ENCODE measurements at regions not wholly inside any gene's neighbourhood (a gene's known extent, or its start where the extent isn't known, plus 50 kb on each side); places are given as distances from the start of the nearest gene placed in this dataset.
"Not testable (repeated sequence)": the region's sequence is repeated elsewhere in the genome, so short reads cannot be mapped to it uniquely, and the experiment has no call there.

DNA sequence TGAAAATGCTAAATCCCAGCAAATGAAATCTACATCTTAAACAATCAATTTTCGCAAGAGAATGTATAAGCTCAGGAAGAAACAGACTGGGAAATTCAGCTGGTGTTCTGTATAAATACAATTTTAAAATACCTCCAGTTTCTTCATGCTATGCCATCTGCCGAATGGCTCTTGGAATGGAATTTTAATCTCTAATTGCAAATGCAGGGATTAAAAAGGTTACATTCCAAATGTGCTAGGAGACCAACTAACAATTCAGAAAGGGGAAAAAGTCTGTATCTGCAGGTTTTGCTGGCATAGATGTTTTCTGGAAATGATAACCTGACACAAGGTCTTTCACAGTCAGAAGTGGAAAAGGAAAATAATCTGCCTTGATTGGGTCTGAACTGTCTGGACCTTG is 379.7 kb downstream of the MAT2B start:
- DNase-seq (ENCODE audit: low spot score): no peak

DNA sequence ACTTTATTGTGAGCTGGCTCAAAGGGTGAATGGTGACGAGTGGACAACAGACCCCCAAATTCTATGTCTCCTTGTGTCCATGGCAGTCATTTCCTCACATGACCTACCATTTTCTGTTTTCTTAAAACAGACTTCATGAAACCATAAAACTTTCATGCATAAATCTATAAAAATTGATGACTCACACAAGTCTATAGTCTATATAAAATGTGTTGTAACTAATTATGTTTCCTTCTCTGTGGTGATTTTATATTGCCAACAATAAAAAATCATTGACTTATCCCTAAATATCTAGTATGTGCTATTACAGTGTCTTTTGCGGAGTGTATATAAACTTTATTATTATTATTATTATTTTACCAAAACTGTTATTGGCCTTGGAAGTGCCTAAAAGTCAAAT is 382.4 kb downstream of the MAT2B start:
- no peak for DNase-seq (ENCODE audit: low spot score)

DNA sequence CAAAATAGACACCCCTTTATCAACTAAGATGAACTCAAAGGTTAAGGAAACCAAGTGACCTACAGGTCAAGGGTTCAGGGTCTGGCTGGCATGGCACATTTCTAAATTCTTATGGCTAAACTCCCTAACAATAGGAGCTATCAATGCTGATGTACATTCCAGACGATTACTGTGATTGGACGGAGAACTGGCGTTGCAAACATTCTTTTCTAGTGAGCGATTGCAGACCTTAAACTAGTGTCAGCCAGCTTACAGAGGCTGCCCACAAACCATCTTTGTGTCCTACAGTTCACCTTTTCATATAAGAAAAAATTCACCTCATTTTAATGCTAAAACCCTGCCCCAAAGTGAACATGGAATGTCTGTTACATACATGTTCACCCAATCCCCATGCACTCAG is 382.9 kb downstream of the MAT2B start:
- DNase-seq (ENCODE audit: low spot score): no peak

DNA sequence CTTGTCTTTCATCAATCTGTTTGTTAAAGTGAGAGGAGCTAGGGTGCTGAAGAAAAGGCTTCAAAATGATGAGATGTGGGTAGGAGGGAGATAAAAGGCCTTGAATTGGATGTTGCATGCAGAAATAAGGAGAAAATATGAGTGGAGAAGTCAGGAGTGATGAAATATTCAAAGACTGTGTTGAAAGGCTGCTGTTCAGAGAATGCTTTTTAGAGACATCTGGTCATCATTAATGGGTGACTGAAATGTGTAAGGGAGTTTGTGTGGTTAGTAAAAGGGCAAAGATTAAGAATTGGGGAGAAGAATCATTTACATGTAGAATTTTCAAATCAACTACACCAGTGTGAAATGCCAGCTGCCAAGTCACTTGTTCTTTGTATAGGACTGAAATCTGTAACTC is 383.9 kb downstream of the MAT2B start:
- DNase-seq (ENCODE audit: low spot score): peak; percentile 2

DNA sequence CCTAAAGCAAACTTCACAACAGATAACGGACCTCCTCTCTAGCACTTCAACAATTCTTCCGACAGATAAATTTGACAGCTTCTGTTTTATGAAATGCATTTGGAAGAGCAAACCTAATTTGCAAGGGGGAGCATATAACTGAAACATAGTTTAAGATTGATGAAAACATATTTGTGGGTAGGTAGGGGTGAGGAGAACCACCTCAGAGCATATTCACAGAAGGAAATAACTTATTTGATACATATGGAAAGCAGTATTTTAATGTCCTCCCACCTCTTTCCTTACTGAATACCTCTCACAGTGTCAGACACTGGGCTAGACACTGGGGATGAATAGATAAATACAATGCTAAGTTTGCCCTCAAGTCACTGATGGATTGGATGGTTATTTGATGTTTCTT is 384.8 kb downstream of the MAT2B start:
- no peak for DNase-seq (ENCODE audit: low spot score)

DNA sequence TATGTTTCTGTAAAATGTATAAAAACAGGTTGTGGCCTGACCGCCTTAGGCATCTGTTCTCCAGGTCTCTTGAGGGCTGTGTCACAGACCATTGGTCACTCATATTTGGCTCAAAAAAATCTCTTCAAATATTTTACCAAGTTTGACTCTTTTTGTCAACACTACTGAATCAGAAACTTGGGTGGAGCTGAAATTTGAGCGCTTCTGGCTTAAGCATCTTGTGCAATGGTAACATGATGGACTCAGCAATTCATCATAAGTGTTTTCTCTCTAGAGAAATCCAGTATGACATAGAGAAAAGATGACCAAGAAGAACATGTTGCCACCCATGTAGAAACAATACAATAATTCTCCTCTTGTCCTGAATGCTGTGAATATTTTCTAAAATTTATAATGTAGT is 387.9 kb downstream of the MAT2B start:
- DNase-seq (ENCODE audit: low spot score): no peak

DNA sequence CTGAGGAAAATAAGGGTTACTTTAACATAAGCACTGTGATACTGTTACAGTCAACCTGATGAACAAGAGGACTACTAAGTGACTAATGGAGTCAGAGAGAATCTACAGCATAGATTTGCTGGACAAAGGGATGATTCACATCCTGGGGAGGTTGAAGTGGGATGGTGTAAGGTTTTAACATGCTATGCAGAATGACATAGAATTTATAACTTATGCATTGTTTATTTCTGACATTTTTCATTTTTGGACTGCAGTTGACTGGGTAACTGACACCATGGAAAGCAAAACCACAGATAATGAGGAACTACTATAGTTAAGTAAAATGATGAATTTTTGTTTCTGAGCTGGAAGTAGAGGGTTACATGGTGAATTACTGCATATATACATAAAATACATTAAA is 389.2 kb downstream of the MAT2B start:
- DNase-seq (ENCODE audit: low spot score): peak; percentile 12

DNA sequence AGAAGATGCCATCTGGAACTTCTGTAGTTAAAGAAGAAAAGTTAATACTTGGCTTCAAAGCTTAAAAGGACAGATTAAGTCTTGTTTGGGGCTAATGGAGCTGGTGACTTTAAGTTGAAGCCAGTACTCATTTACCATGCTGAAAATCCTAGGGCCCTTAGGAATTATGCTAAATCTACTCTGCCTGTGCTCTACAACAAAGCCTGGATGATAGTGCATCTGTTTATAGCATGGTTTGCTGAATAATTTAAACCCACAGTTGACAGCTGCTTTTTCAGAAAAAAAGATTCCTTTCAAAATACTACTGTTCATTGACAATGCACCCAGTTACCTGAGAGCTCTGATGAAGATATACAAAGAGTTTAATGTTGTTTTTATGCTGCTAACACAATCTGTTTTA is 393.5 kb downstream of the MAT2B start:
- no peak for DNase-seq (ENCODE audit: low spot score)

DNA sequence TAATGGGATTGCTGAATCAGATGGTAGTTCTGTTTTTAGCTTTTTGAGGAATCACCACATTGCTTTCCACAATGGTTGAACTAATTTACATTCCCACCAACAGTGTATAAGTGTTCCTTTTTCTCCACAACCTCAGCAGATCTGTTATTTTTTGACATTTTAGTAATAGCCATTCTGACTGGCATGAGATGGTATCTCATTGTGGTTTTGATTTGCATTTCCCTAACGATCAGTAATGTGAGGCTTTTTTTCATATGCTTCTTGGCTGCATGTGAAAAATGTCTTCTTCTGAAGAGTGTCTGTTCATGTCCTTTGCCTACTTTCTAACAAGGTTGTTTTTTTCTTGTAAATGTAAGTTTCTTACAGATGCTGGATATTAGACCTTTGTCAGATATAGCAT is 402.4 kb downstream of the MAT2B start:
- DNase-seq (ENCODE audit: low spot score): not testable (repeated sequence)

DNA sequence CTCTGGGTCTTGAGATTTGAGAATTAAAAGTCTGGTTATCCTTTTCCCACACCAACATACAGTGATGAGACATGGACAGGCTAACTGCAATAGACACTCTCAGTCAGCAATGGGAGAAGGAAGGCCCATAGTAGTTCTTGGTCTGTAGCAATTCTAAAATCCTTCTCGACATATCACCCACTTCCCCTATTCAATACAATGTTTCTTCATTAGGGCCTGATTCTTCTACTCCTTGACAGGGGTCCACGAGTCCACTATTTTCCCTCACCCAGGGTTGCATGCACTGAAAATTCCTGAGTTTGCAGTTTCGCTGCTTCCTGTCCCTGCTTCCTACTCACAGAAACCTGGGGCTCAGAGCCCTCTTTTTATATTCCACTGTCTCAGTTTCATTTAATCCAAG is 402.8 kb downstream of the MAT2B start:
- no peak for DNase-seq (ENCODE audit: low spot score)

DNA sequence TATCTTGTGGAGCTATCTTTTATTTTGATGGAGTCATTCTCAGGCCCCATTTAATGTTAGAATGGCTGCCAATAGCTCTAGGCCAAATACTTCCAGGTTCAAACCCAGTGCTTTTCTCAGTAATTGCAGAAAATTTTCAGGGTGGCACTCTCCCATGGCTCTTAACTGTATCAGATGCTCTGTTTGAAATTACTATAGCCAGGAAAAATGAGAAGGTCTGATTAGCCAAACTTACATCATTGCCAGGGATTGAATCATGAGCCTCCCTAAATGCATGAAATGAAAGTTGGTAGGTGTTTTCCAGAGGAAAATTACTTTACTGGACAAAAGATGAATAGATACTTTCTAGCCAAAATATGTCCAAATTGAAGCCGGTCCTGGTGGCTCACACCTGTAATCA is 404.8 kb downstream of the MAT2B start:
- no peak for DNase-seq (ENCODE audit: low spot score)

DNA sequence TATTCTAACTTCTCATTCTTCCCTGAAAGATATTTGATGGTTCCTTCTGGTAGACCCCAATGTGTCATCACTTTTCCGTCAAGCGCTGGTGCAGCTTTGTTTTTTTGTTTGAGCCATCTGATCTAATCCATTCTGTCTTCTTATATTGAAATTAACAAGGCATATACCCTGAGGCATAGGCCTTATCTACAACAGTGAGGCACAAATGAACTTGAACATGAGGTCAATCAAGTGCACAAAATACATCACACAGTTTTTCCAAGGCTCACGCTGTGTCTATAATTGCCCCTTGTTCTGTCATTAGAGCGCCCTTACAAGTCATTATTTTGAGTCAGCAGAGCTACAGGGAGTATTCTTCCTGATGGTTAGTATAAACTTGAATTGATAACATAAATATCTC is 406.6 kb downstream of the MAT2B start:
- DNase-seq (ENCODE audit: low spot score): no peak

DNA sequence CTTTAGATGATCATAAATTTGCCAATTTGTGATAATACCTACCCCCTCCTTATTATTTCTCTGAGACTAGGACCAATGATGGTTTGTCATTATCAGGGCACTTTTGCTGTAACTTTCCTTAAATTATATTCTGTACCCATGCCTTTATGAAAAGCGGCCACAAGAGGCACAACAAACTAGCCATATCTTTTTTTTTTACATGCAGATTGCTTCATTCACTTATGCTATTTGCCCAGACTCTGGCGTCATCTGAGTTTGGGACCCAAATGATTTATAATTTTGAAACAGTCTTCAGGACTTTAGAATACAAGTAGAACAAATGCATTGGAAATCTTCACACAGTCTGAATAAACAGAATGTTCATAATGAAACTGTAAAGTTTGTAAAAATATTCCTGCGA is 408.1 kb downstream of the MAT2B start:
- DNase-seq (ENCODE audit: low spot score): no peak

DNA sequence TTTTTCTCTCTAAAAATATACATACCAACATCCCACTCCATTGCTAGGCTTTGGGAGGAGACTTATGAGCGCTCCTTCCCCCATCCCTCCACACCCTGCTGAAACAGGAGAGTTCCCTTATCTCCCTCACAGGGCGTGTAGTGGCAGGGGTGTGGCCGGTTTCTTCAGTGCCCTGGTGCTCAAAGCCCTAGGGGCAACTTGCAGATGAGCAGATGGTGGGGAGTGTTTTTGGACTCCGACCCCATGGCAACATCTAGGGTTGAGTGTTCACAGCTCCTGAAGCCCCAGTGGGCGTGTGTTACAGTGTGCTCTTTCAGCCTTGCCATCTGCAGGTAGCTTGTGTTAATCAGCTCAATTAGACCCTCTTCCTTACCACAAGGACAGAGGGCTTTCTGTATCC is 409.5 kb downstream of the MAT2B start:
- DNase-seq (ENCODE audit: low spot score): no peak

DNA sequence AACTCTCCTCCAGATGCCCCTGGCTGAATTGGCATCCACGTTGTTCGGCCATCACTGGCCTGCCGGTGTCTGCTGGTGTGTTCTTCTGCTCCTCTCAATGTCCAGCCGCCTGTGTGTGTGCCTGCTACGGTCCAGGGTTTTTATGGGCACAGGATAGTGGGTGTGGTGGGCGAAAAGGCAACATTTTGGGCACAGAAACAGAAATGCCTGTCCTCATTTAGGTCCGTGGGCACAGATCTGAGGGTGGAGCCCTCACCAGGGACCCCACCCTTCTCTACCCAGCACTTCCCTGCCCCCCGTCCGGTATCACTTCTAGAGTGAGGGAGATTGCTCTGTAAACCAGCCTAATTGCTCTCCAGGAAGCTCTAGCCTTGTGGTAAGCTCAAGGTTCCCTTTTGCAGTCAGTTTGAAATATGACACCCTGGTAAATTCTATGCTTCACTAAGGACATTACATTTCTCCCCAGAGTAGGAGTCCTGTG is 410.1 kb downstream of the MAT2B start:
- DNase-seq (ENCODE audit: low spot score): no peak

DNA sequence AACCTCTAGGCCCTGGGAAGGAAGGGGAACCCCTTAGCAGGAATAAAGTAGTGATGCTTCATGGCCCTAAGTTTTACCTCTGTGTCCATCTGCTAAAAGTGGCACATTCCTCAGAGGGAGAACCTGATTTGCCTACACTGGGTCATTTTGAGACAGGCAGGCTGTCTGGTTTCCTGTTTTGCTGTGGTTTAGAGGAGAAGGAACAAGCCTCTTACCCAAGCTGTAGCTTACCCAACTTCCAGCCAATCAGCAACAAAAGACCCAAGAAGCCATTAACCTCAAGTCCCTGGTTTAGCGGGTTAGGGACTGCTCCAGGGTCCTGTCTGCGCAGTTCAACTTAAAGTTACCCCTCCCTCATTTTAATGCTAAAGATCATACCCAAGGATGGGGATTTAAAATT is 411.0 kb downstream of the MAT2B start:
- no peak for DNase-seq (ENCODE audit: low spot score)

DNA sequence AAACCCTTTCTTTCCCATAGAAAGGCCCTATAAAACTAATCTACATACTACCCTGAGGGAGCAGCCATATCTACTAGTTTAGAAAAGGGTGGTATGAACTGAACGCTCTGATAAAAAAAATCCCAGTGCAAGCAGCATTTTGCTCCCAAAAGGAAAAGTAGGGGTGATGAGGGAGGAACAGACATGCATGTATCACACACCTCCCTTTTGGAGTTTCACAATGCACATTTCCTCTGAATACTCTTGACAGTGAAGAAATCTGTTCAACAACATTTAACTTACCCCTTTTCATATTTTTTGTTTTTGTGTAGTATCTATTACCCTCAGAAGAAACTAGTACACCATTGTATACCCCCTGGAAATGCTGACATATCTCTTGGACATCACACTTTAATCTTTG is 411.4 kb downstream of the MAT2B start:
- DNase-seq (ENCODE audit: low spot score): no peak

DNA sequence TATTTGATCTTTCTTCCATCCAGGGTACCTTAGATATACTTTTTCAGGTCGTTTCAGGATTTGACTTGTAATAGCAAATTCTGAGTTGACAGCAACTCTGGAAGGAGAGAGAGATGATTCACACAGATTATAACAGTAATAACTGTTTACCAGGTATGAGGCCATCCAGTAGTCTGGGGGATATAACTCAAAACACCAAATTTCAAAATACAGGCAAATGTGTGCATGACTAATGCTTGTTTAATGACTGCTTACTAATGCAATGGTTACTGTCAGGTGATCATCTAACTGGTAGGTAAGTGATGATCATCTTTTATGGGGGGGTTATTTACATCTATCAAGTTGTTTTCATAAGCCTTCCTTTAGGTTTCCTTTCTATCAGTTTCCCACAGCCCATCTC is 412.3 kb downstream of the MAT2B start:
- DNase-seq (ENCODE audit: low spot score): no peak

DNA sequence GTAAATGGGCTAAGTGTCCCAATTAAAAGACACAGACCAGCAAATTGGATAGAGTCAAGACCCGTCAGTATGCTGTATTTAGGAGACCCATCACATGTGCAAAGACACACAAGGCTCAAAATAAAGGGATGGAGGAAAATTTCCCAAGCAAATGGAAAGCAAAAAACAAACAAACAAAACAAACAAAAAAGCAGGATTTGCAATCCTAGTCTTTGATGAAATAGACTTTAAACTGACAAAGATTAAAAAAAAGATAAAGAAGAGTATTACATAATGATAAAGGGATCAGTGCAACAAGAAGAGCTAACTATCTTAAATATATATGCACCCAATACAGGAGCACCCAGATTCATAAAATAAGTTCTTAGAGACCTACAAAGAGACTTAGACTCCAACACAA is 429.6 kb downstream of the MAT2B start:
- DNase-seq (ENCODE audit: low spot score): not testable (repeated sequence)

DNA sequence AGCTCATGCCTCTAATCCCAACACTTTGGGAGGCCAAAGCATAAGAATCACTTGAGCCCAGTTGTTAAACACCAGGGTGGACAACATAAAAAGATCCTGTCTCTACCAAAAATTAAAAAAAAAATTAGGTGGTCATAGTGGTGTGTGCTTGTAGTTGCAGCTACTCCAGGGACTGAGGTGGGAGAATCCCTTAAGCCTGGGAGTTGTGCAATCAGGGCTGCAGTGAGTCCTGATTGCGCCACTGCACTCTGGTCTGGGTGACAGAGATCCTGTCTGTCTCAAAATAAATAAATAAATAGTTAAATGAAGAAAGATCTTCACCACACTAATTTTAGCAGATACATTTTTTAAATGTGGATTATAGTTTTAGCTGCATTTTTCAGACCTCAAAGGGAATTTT is 433.2 kb downstream of the MAT2B start:
- no peak for DNase-seq (ENCODE audit: low spot score)

DNA sequence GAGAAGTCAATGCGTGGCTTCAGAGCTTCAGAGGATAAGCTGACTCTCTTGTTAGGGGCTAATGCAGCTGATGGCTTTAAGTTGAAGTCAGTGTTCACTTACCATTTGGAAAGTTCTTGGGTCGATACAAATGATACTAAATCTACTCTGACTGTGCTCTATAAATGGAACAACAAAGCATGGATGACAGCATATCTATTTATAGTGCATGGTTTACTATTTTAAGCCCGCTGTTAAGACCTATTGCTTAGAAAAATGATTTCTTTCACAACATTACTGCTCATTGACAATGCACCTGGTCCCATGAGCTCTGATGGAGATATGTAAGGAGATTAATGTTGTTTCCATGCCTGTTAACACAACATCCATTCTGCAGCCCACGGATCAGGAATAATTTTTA is 435.7 kb downstream of the MAT2B start:
- DNase-seq (ENCODE audit: low spot score): no peak

DNA sequence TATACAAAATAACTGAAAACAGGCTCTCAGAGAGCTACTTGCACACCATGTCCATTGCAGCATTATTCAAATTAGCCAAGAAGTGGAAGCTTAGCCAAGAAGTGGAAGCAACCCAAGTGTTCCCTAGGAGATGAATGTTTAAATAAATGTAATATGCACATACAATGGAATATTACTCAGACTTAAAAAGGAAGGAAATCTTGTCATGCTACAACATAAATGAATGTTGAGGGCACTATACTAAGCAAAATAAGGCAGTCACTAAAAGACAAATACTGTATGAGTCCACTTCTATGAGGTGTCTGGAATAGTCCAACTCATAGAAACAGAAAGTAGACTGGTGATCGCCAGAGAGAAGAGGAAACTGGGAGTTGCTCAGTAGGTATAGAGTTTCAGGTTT is 438.1 kb downstream of the MAT2B start:
- DNase-seq (ENCODE audit: low spot score): no peak

DNA sequence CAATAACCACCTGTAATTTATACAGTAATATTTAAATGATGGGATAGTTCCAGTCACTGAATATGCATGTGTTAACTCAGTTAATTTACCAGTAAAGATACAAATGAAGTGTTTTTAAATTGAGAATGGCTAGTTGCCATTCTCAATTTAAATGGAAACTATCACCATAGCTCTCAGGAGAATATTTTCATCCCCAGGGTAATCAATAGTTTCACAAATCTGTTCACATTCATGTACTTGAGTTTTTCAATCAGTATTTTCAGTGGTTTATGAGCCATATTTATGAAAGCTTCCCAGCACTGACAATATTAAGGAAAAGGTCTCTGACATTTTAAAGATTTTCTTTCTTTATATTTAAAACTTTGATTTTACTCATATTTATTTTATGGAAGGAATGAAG is 439.3 kb downstream of the MAT2B start:
- DNase-seq (ENCODE audit: low spot score): no peak

DNA sequence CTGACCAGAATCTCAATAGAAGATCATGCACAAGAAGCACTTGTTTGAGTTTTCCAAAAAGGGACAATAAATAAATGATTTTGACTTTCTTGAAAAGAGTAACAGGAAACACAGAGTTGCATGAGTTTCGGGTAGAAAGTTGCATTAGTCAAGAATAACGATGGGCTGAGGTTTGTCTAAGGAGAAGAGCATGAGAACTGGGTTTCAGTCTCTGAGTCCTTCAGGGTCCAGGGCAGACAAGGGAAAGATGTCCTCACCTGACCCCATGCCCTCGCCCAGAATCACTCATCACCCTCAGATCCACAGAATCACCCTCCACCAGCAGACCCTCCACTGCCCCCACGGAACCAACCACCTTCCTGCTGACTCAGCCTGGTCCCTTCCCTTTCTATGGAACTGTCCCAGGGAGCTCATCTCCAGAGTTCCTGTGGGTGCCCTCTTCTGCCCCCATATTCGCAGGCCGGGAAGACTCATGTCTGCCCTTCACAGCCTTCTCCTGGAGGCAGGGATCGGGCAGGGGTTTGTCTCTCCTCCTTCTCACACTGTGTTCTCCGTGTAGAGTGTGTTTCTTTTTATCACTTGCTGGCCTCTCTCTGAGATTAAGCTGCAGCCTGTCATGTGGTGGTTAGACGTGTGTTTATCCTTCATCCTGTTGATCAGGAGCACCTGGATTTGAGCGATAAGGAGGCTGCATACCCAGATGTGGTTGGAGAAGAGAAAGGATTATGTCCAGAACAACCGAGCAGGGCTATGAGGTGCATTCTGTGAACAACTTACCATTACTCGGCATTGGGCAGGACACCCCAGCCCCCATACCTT is 442.6 kb downstream of the MAT2B start:
- no peak for DNase-seq (ENCODE audit: low spot score)

Measured in hepatic stellate cell (primary cell).